ENCODE measurements at regions not wholly inside any gene's neighbourhood (a gene's known extent, or its start where the extent isn't known, plus 50 kb on each side); places are given as distances from the start of the nearest gene placed in this dataset.

GRCh38 chr10:94260455-94260854 is 102.3 kb downstream of the NOC3L start:
- TF ChIP-seq POLR2AphosphoS5 (IDR thresholded peaks at IDR 0.05; ENCODE audit: low read depth, low read length): no peak
- TF ChIP-seq SIN3A (IDR thresholded peaks at IDR 0.05; ENCODE audit: borderline replicate concordance, insufficient read depth, low read depth, low read length): no peak
- TF ChIP-seq REST (IDR thresholded peaks at IDR 0.05; ENCODE audit: insufficient read depth in 1 of 2, low read depth in 2 of 2, low read length in 1 of 2): no peak
- TF ChIP-seq, protein P1, sequence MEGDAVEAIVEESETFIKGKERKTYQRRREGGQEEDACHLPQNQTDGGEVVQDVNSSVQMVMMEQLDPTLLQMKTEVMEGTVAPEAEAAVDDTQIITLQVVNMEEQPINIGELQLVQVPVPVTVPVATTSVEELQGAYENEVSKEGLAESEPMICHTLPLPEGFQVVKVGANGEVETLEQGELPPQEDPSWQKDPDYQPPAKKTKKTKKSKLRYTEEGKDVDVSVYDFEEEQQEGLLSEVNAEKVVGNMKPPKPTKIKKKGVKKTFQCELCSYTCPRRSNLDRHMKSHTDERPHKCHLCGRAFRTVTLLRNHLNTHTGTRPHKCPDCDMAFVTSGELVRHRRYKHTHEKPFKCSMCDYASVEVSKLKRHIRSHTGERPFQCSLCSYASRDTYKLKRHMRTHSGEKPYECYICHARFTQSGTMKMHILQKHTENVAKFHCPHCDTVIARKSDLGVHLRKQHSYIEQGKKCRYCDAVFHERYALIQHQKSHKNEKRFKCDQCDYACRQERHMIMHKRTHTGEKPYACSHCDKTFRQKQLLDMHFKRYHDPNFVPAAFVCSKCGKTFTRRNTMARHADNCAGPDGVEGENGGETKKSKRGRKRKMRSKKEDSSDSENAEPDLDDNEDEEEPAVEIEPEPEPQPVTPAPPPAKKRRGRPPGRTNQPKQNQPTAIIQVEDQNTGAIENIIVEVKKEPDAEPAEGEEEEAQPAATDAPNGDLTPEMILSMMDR (IDR thresholded peaks at IDR 0.05): no peak
- no peak for TF ChIP-seq TCF7L2 (IDR thresholded peaks at IDR 0.05; ENCODE audit: low read depth, low read length)
- Histone ChIP-seq H3K9me3 (ENCODE audit: control insufficient read depth, insufficient read depth, low read depth, low read length) (no peaks in the 10 kb centered on the region), H3K27ac (ENCODE audit: low read length) (no peak overlapping the region), H3K4me1 (ENCODE audit: control insufficient read depth, insufficient read depth, low read length) (no peaks in the 10 kb centered on the region), H3K4me3 (ENCODE audit: low read depth in 2 of 2, low read length in 2 of 2) (no peak overlapping the region), H3K36me3 (ENCODE audit: control insufficient read depth, insufficient read depth, low read length) (peaks cover 8% of the 10 kb centered on the region; the same call in 1 of the 2 replicates), H3K27me3 (ENCODE audit: control insufficient read depth, insufficient read depth, low read length) (no peaks in the 10 kb centered on the region)
- ChIA-PET POLR2A (no interaction called here), CTCF (no interaction called here)
- ATAC-seq (no peak), DNase-seq (ENCODE audit: low read depth, low spot score) (no peak)
- no TSS peak for BruUV-seq (replicated peaks)
- intact Hi-C loops (cut with micrococcal nuclease; ENCODE audit: unreplicated experiment): no loop called here
- in situ Hi-C loops (cut with HindIII; ENCODE audit: low pct_unique_long_range_greater_than_20kb, low sequenced_read_pairs): no loop called here

DNA sequence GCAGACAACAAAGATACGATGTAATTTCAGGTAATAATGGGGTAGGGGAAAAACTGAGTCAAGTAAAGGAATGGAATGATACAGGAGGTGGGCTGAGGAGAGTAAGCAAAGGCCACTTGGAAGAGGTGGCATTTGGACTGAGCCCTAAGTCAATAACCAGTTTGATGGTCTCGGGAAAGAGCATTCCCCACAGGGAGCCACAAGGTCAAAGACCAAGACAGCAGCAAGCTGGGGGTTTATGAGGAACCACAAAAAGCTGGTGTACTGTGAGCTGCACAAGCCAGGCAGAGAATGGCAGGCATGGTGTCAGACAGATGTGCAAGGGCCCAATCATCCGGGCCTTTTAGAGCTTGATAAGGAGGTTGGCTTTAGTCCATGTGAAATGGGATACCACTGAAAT is 98.7 kb downstream of the NOC3L start:
- peaks cover 14% of the 10 kb centered on the region; the same call in 1 of the 2 replicates for H3K36me3 ChIP-seq (ENCODE audit: control insufficient read depth, insufficient read depth, low read length)
- in situ Hi-C loops (cut with HindIII; ENCODE audit: low pct_unique_long_range_greater_than_20kb, low sequenced_read_pairs) (no loop called here), intact Hi-C loops (cut with micrococcal nuclease; ENCODE audit: unreplicated experiment) (no loop called here)
- DNase-seq (ENCODE audit: low read depth, low spot score) (no peak), ATAC-seq (no peak)
- H3K4me1 ChIP-seq (ENCODE audit: control insufficient read depth, insufficient read depth, low read length): no peaks in the 10 kb centered on the region
- no peak for TF ChIP-seq POLR2AphosphoS5 (IDR thresholded peaks at IDR 0.05; ENCODE audit: low read depth, low read length)
- TF ChIP-seq, protein P1 (IDR thresholded peaks at IDR 0.05): no peak
- no peak for TF ChIP-seq REST (IDR thresholded peaks at IDR 0.05; ENCODE audit: insufficient read depth in 1 of 2, low read depth in 2 of 2, low read length in 1 of 2)
- no peak for TF ChIP-seq TCF7L2 (IDR thresholded peaks at IDR 0.05; ENCODE audit: low read depth, low read length)
- TF ChIP-seq SIN3A (IDR thresholded peaks at IDR 0.05; ENCODE audit: borderline replicate concordance, insufficient read depth, low read depth, low read length): no peak
- H3K27me3 ChIP-seq (ENCODE audit: control insufficient read depth, insufficient read depth, low read length): no peaks in the 10 kb centered on the region
- BruUV-seq (replicated peaks): no TSS peak
- H3K9me3 ChIP-seq (ENCODE audit: control insufficient read depth, insufficient read depth, low read depth, low read length): no peaks in the 10 kb centered on the region
- ChIA-PET POLR2A (no interaction called here), CTCF (no interaction called here)
- no peak overlapping the region for H3K4me3 ChIP-seq (ENCODE audit: low read depth in 2 of 2, low read length in 2 of 2)
- no peak overlapping the region for H3K27ac ChIP-seq (ENCODE audit: low read length)
